Karpas-422 (cell line): ENCODE measurements at regions not wholly inside any gene's neighbourhood (a gene's known extent, or its start where the extent isn't known, plus 50 kb on each side); places are given as distances from the start of the nearest gene placed in this dataset.
"Not testable (repeated sequence)": the region's sequence is repeated elsewhere in the genome, so short reads cannot be mapped to it uniquely, and the experiment has no call there.

Experiments used
- DNase-seq: peaks from one replicate; pipeline ENCODE4 v3.0.0-alpha.2; 2015
- H2AFZ ChIP-seq: fragments of 200-600 bp; sonication (generic); 2 replicates; pipeline ENCODE4 v1.6.1; 2014; ENCODE audit warnings: antibody characterized with exemption, low read length, mixed read lengths
- H3K27ac ChIP-seq: fragments of 200-600 bp; sonication (generic); 2 replicates; pipeline ENCODE4 v1.5.1; 2014; ENCODE audit warnings: mild to moderate bottlenecking, low read length, moderate library complexity
- H3K27me3 ChIP-seq: fragments of 200-600 bp; sonication (generic); 2 replicates; pipeline ENCODE4 v1.6.1; 2014; ENCODE audit warnings: low read length, mixed read lengths
- H3K36me3 ChIP-seq: fragments of 200-600 bp; sonication (generic); 2 replicates; pipeline ENCODE4 v1.6.1; 2014; ENCODE audit warnings: low read length, mixed read lengths; ENCODE audit not compliant: insufficient read depth
- H3K4me1 ChIP-seq: fragments of 200-600 bp; sonication (generic); 2 replicates; pipeline ENCODE4 v1.6.1; 2014; ENCODE audit warnings: mild to moderate bottlenecking, low read length, mixed read lengths
- H3K4me2 ChIP-seq: fragments of 200-600 bp; sonication (generic); 2 replicates; pipeline ENCODE4 v1.6.1; 2014; ENCODE audit warnings: low read length, low read depth, mild to moderate bottlenecking; ENCODE audit not compliant: poor library complexity, severe bottlenecking
- H3K4me3 ChIP-seq: fragments of 200-600 bp; sonication (generic); 2 replicates; pipeline ENCODE4 v1.5.1; 2014; ENCODE audit warnings: mild to moderate bottlenecking, antibody characterized with exemption, low read length, mixed read lengths
- H3K79me2 ChIP-seq: fragments of 200-600 bp; sonication (generic); 2 replicates; pipeline ENCODE4 v1.6.1; 2014; ENCODE audit warnings: mild to moderate bottlenecking, low read length, mixed read lengths
- H3K9ac ChIP-seq: fragments of 200-600 bp; sonication (generic); 2 replicates; pipeline ENCODE4 v1.6.0; 2014; ENCODE audit warnings: low read length
- H3K9me2 ChIP-seq: fragments of 200-600 bp; sonication (generic), shearing (Covaris generic); replicated peaks from 2 replicates; pipeline ENCODE4 v1.6.0; 2014; ENCODE audit warnings: mild to moderate bottlenecking, low read length, moderate library complexity; ENCODE audit not compliant: insufficient read depth
- H3K9me3 ChIP-seq: fragments of 300-700, 200-600 bp; sonication (generic); 2 replicates; pipeline ENCODE4 v1.6.1; 2014; ENCODE audit warnings: low read length, mixed read lengths
- H4K20me1 ChIP-seq: fragments of 200-600 bp; sonication (generic); 2 replicates; pipeline ENCODE4 v1.6.1; 2014; ENCODE audit warnings: mild to moderate bottlenecking, antibody characterized with exemption, low read length, low read depth; ENCODE audit not compliant: insufficient read depth

- Histone ChIP-seq H3K9ac (no peak overlapping the region), H3K4me2 (no peak overlapping the region), H3K79me2 (no peaks in the 10 kb centered on the region), H2AFZ (no peak overlapping the region), H4K20me1 (no peaks in the 10 kb centered on the region), H3K4me1 (no peaks in the 10 kb centered on the region), H3K9me2 (no peaks in the 10 kb centered on the region), H3K4me3 (no peak overlapping the region), H3K27me3 (no peaks in the 10 kb centered on the region), H3K9me3 (no peaks in the 10 kb centered on the region), H3K27ac (no peak overlapping the region), H3K36me3 (no peaks in the 10 kb centered on the region)
- DNase-seq, result no peak
Observed at GRCh38 chr13:27347211-27347772, 76.7 kb downstream of the RASL11A start.

GRCh38 chr13:27348461-27348860 lies 76.0 kb upstream of the GTF3A start:
- H3K36me3 ChIP-seq, result no peaks in the 10 kb centered on the region
- H3K79me2 ChIP-seq, result no peaks in the 10 kb centered on the region
- H3K27ac ChIP-seq, result no peak overlapping the region
- H3K4me2 ChIP-seq, result no peak overlapping the region
- no peak overlapping the region for H3K4me3 ChIP-seq
- DNase-seq, result no peak
- H3K9me2 ChIP-seq, result no peaks in the 10 kb centered on the region
- no peaks in the 10 kb centered on the region for H4K20me1 ChIP-seq
- no peaks in the 10 kb centered on the region for H3K9me3 ChIP-seq
- H3K27me3 ChIP-seq, result no peaks in the 10 kb centered on the region
- H3K4me1 ChIP-seq, result no peaks in the 10 kb centered on the region
- H3K9ac ChIP-seq, result no peak overlapping the region
- H2AFZ ChIP-seq, result no peak overlapping the region

- Histone ChIP-seq H3K4me3 (no peak overlapping the region), H2AFZ (no peak overlapping the region), H3K27ac (no peak overlapping the region), H3K27me3 (no peaks in the 10 kb centered on the region), H3K36me3 (no peaks in the 10 kb centered on the region), H4K20me1 (no peaks in the 10 kb centered on the region), H3K4me1 (no peaks in the 10 kb centered on the region), H3K9ac (no peak overlapping the region), H3K4me2 (no peak overlapping the region), H3K9me2 (no peaks in the 10 kb centered on the region), H3K9me3 (no peaks in the 10 kb centered on the region), H3K79me2 (no peaks in the 10 kb centered on the region)
- no peak for DNase-seq
Observed at GRCh38 chr13:27349458-27349857, 75.0 kb upstream of the GTF3A start.

GRCh38 chr13:27350825-27351224 lies 73.6 kb upstream of the GTF3A start:
- H4K20me1 ChIP-seq, H3K79me2 ChIP-seq, H3K27me3 ChIP-seq, H3K27ac ChIP-seq, H3K4me3 ChIP-seq, H2AFZ ChIP-seq, H3K9me3 ChIP-seq, H3K4me1 ChIP-seq, H3K36me3 ChIP-seq, H3K4me2 ChIP-seq, DNase-seq, H3K9me2 ChIP-seq, H3K9ac ChIP-seq: not testable (repeated sequence)

- Histone ChIP-seq H3K9ac (no peak overlapping the region), H4K20me1 (no peaks in the 10 kb centered on the region), H3K27ac (no peak overlapping the region), H3K27me3 (no peaks in the 10 kb centered on the region), H3K36me3 (no peaks in the 10 kb centered on the region), H3K79me2 (no peaks in the 10 kb centered on the region), H3K9me3 (no peaks in the 10 kb centered on the region), H2AFZ (no peak overlapping the region), H3K9me2 (no peaks in the 10 kb centered on the region), H3K4me3 (no peak overlapping the region), H3K4me1 (no peaks in the 10 kb centered on the region), H3K4me2 (no peak overlapping the region)
- DNase-seq, result no peak
Observed at GRCh38 chr13:27352698-27353097, 71.7 kb upstream of the GTF3A start.

GRCh38 chr13:27353166-27353583 lies 71.2 kb upstream of the GTF3A start:
- Histone ChIP-seq H3K79me2 (no peaks in the 10 kb centered on the region), H3K9ac (no peak overlapping the region), H2AFZ (no peak overlapping the region), H4K20me1 (no peaks in the 10 kb centered on the region), H3K4me3 (no peak overlapping the region), H3K27ac (no peak overlapping the region), H3K27me3 (no peaks in the 10 kb centered on the region), H3K9me2 (no peaks in the 10 kb centered on the region), H3K4me1 (no peaks in the 10 kb centered on the region), H3K9me3 (no peaks in the 10 kb centered on the region), H3K36me3 (no peaks in the 10 kb centered on the region), H3K4me2 (no peak overlapping the region)
- no peak for DNase-seq

- H3K9ac ChIP-seq, result no peak overlapping the region
- H3K4me2 ChIP-seq, result no peak overlapping the region
- H3K27me3 ChIP-seq, result no peaks in the 10 kb centered on the region
- H2AFZ ChIP-seq, result no peak overlapping the region
- no peaks in the 10 kb centered on the region for H3K36me3 ChIP-seq
- H3K9me3 ChIP-seq, result no peaks in the 10 kb centered on the region
- no peaks in the 10 kb centered on the region for H3K79me2 ChIP-seq
- no peaks in the 10 kb centered on the region for H3K9me2 ChIP-seq
- H3K4me1 ChIP-seq, result no peaks in the 10 kb centered on the region
- no peak overlapping the region for H3K27ac ChIP-seq
- H4K20me1 ChIP-seq, result no peaks in the 10 kb centered on the region
- H3K4me3 ChIP-seq, result no peak overlapping the region
- DNase-seq, result no peak
Observed at GRCh38 chr13:27353708-27354107, 70.7 kb upstream of the GTF3A start.

GRCh38 chr13:27354379-27354778 lies 70.0 kb upstream of the GTF3A start:
- no peaks in the 10 kb centered on the region for H3K9me2 ChIP-seq
- H2AFZ ChIP-seq, result no peak overlapping the region

GRCh38 chr13:27355894-27356293 lies 68.5 kb upstream of the GTF3A start:
- H3K9ac ChIP-seq, result no peak overlapping the region
- H3K4me2 ChIP-seq, result no peak overlapping the region
- H4K20me1 ChIP-seq, result no peaks in the 10 kb centered on the region
- no peaks in the 10 kb centered on the region for H3K4me1 ChIP-seq
- no peak for DNase-seq
- H3K27me3 ChIP-seq, result no peaks in the 10 kb centered on the region
- no peaks in the 10 kb centered on the region for H3K9me3 ChIP-seq
- no peaks in the 10 kb centered on the region for H3K79me2 ChIP-seq
- H3K9me2 ChIP-seq, result no peaks in the 10 kb centered on the region
- no peak overlapping the region for H3K27ac ChIP-seq
- H3K36me3 ChIP-seq, result no peaks in the 10 kb centered on the region
- no peak overlapping the region for H3K4me3 ChIP-seq
- no peak overlapping the region for H2AFZ ChIP-seq

More at GRCh38 chr13:27354379-27354778, 70.0 kb upstream of the GTF3A start:
- no peaks in the 10 kb centered on the region for H3K4me1 ChIP-seq
- H3K36me3 ChIP-seq, result no peaks in the 10 kb centered on the region
- no peaks in the 10 kb centered on the region for H3K79me2 ChIP-seq
- H3K4me2 ChIP-seq, result no peak overlapping the region
- no peak for DNase-seq
- no peak overlapping the region for H3K9ac ChIP-seq
- H4K20me1 ChIP-seq, result no peaks in the 10 kb centered on the region
- H3K4me3 ChIP-seq, result no peak overlapping the region
- H3K27ac ChIP-seq, result no peak overlapping the region
- no peaks in the 10 kb centered on the region for H3K9me3 ChIP-seq
- no peaks in the 10 kb centered on the region for H3K27me3 ChIP-seq
